ENCODE measurements at regions not wholly inside any gene's neighbourhood (a gene's known extent, or its start where the extent isn't known, plus 50 kb on each side); places are given as distances from the start of the nearest gene placed in this dataset.

DNA sequence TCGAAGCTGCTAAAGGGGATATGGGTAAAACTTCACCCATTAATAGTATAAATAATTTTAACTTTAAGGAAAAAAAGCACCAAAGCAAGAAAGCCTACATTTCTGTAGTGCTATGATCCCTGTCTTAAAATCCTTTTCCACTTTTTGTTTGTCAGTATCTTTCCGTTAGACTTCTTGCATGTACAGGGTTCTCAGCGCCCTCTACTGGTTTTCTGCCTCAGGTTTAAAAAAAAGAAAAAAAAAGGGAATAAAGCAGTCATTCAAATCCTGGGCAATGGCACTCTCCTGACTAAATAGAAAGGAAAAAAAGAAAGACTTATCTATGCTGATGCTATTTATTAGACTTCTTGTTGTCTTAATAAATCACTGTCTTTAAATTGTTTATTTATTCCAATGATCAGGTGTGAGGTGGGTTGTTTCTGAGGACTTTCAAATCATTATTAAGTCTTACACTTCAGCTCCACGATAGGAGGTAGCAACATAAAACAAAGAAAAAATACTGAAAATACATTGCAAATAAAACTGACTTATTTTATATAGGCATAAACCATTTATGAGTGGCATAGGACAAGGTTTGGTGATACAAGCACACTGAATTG is 475.4 kb upstream of the NR5A2 start:
- H3K36me3 ChIP-seq, result no peaks in the 10 kb centered on the region
- H3K27me3 ChIP-seq, result no peaks in the 10 kb centered on the region
- intact Hi-C loops (cut with DNase I), result loop anchor here (5.0 kb wide), 1 partner anchor 795 kb away; no protein-coding TSS in a partner anchor
- no peak overlapping the region for H3K9ac ChIP-seq (ENCODE audit: low read depth in 2 of 2, low read length in 2 of 2)
- no peak overlapping the region for H3K4me3 ChIP-seq
- TF ChIP-seq, protein P1, sequence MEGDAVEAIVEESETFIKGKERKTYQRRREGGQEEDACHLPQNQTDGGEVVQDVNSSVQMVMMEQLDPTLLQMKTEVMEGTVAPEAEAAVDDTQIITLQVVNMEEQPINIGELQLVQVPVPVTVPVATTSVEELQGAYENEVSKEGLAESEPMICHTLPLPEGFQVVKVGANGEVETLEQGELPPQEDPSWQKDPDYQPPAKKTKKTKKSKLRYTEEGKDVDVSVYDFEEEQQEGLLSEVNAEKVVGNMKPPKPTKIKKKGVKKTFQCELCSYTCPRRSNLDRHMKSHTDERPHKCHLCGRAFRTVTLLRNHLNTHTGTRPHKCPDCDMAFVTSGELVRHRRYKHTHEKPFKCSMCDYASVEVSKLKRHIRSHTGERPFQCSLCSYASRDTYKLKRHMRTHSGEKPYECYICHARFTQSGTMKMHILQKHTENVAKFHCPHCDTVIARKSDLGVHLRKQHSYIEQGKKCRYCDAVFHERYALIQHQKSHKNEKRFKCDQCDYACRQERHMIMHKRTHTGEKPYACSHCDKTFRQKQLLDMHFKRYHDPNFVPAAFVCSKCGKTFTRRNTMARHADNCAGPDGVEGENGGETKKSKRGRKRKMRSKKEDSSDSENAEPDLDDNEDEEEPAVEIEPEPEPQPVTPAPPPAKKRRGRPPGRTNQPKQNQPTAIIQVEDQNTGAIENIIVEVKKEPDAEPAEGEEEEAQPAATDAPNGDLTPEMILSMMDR (IDR thresholded peaks at IDR 0.05), result peak; percentile 49
- DNase-seq, result peak; percentile 37
- no peaks in the 10 kb centered on the region for H3K4me1 ChIP-seq
- H3K9me3 ChIP-seq, result no peaks in the 10 kb centered on the region
- no peak overlapping the region for H3K27ac ChIP-seq

GRCh38 chr1:199553104-199553503 is 474.4 kb upstream of the NR5A2 start:
- no peak for DNase-seq
- Histone ChIP-seq H3K4me1 (no peaks in the 10 kb centered on the region), H3K4me3 (no peak overlapping the region), H3K9me3 (no peaks in the 10 kb centered on the region), H3K27me3 (no peaks in the 10 kb centered on the region), H3K36me3 (no peaks in the 10 kb centered on the region), H3K27ac (no peak overlapping the region), H3K9ac (ENCODE audit: low read depth in 2 of 2, low read length in 2 of 2) (no peak overlapping the region)
- TF ChIP-seq, protein P1 (IDR thresholded peaks at IDR 0.05), result no peak
- intact Hi-C loops (cut with DNase I), result loop anchor here (5.0 kb wide), 1 partner anchor 796 kb away; no protein-coding TSS in a partner anchor

DNA sequence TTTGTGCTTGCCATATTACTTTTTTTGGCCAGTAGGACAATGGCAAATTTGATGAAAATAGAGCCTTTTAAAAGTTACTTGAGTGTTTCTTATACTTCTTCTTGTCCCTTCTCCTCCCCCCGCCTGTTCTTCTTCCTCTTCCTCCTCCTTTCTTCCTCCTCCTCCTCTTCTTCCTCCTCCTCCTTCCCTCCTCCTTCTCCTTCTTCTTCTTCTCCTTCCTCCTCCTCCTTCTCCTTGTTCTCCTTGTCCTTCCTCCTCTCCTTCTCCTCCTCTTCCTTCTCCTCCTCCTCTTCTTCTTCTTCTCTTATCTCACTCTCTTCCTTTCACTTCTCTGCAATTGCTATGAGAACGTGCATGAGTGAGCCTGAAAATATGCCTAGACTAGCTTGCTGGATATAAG is 466.2 kb upstream of the NR5A2 start:
- DNase-seq, result no peak
- intact Hi-C loops (cut with DNase I), result no loop called here
- Histone ChIP-seq H3K27ac (no peak overlapping the region), H3K36me3 (no peaks in the 10 kb centered on the region), H3K9me3 (no peaks in the 10 kb centered on the region), H3K27me3 (no peaks in the 10 kb centered on the region), H3K4me3 (no peak overlapping the region), H3K4me1 (no peaks in the 10 kb centered on the region), H3K9ac (ENCODE audit: low read depth in 2 of 2, low read length in 2 of 2) (no peak overlapping the region)
- TF ChIP-seq, protein P1 (IDR thresholded peaks at IDR 0.05), result no peak

- Histone ChIP-seq H3K9me3 (no peaks in the 10 kb centered on the region), H3K27ac (peak overlapping the region; percentile 56), H3K9ac (ENCODE audit: low read depth in 2 of 2, low read length in 2 of 2) (no peak overlapping the region), H3K27me3 (no peaks in the 10 kb centered on the region), H3K36me3 (no peaks in the 10 kb centered on the region), H3K4me3 (no peak overlapping the region), H3K4me1 (no peaks in the 10 kb centered on the region)
- DNase-seq, result peak; percentile 90
- intact Hi-C loops (cut with DNase I), result no loop called here
- TF ChIP-seq, protein P1 (IDR thresholded peaks at IDR 0.05), result no peak
These were observed 454.5 kb upstream of the NR5A2 start for GRCh38 chr1:199573047-199573446.

- peak; percentile 30 for DNase-seq
- Histone ChIP-seq H3K9ac (ENCODE audit: low read depth in 2 of 2, low read length in 2 of 2) (no peak overlapping the region), H3K36me3 (no peaks in the 10 kb centered on the region), H3K27ac (no peak overlapping the region), H3K4me3 (no peak overlapping the region), H3K9me3 (no peaks in the 10 kb centered on the region), H3K27me3 (no peaks in the 10 kb centered on the region), H3K4me1 (no peaks in the 10 kb centered on the region)
- intact Hi-C loops (cut with DNase I), result no loop called here
- TF ChIP-seq, protein P1 (IDR thresholded peaks at IDR 0.05), result no peak
These were observed 452.6 kb upstream of the NR5A2 start for GRCh38 chr1:199574950-199575349.

Measured in colonic mucosa (tissue), 4 donors.